ENCODE measurements at regions not wholly inside any gene's neighbourhood (a gene's known extent, or its start where the extent isn't known, plus 50 kb on each side); places are given as distances from the start of the nearest gene placed in this dataset.

DNA sequence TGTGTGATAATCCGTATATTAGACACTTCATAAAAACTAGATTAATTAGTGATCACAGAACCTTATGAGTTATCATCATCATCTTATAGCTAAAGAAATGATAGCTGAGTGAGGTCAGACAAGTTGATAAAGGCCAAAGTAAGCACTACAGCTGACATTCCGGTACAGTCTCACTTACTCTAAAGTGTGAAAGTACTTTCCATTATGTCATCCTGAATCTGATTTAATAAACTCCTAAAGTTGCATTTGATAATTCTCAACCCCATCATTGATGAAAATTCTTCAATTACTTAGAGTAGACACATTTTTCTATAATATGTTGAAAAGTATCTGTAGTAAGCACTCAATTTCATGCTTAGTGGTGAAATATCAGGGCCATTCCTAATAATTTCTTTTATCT lies 385.2 kb upstream of the CHD6 start:
- Histone ChIP-seq H3K27me3 (ENCODE audit: low read depth) (no peaks in the 10 kb centered on the region), H3K27ac (no peak overlapping the region), H3K4me3 (no peak overlapping the region), H3K4me1 (no peaks in the 10 kb centered on the region), H3K36me3 (no peaks in the 10 kb centered on the region), H3K9me3 (no peaks in the 10 kb centered on the region)
- ATAC-seq (no peak), DNase-seq (no peak)
- TF ChIP-seq, protein P1, sequence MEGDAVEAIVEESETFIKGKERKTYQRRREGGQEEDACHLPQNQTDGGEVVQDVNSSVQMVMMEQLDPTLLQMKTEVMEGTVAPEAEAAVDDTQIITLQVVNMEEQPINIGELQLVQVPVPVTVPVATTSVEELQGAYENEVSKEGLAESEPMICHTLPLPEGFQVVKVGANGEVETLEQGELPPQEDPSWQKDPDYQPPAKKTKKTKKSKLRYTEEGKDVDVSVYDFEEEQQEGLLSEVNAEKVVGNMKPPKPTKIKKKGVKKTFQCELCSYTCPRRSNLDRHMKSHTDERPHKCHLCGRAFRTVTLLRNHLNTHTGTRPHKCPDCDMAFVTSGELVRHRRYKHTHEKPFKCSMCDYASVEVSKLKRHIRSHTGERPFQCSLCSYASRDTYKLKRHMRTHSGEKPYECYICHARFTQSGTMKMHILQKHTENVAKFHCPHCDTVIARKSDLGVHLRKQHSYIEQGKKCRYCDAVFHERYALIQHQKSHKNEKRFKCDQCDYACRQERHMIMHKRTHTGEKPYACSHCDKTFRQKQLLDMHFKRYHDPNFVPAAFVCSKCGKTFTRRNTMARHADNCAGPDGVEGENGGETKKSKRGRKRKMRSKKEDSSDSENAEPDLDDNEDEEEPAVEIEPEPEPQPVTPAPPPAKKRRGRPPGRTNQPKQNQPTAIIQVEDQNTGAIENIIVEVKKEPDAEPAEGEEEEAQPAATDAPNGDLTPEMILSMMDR (IDR thresholded peaks at IDR 0.05), result no peak
- intact Hi-C loops (cut with DNase I), result no loop called here

DNA sequence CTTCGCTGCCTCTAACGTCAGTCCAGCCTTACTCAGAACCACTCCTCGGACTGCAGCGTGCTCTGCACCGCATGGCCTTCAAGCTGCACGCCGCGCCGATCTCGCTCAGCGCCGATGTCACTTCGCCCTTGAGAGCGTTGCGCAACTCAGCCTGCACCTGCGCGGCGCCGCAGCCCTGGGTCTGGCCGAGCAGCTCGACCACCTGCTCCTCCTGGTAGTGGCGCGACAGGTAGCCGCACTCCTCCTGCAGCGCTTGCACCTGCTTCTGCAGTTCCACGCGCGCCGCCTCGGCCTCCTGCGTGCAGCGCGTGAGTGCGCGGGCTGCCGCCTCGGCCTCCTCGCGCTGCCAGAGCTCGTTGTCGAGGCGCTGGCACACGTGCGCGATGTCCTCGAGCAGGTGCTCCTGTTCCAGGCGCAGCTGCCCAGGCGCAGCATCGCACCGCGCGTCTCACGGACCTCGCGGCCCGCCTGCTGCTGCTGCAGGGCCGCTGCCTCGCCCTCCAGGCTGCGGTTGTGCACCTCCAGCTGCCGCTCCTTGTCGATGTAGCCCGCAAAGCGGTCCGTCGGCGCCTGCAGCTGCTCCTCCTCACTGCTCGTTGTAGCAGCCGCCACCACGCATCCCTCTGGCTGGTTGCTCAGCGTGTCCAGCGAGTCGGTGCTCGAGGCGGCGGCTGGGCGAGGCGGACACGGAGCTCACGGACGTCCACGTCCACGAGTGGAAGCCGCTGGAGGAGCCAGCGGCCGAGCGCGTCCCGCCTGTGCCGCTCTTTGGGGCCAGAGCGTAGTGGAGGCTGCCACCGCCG lies 380.6 kb upstream of the CHD6 start:
- H3K36me3 ChIP-seq, result no peaks in the 10 kb centered on the region
- intact Hi-C loops (cut with DNase I), result no loop called here
- no peak overlapping the region for H3K4me3 ChIP-seq
- TF ChIP-seq, protein P1 (IDR thresholded peaks at IDR 0.05), result no peak
- no peak for ATAC-seq
- no peaks in the 10 kb centered on the region for H3K4me1 ChIP-seq
- no peak overlapping the region for H3K27ac ChIP-seq
- H3K27me3 ChIP-seq (ENCODE audit: low read depth), result no peaks in the 10 kb centered on the region
- no peaks in the 10 kb centered on the region for H3K9me3 ChIP-seq
- no peak for DNase-seq

DNA sequence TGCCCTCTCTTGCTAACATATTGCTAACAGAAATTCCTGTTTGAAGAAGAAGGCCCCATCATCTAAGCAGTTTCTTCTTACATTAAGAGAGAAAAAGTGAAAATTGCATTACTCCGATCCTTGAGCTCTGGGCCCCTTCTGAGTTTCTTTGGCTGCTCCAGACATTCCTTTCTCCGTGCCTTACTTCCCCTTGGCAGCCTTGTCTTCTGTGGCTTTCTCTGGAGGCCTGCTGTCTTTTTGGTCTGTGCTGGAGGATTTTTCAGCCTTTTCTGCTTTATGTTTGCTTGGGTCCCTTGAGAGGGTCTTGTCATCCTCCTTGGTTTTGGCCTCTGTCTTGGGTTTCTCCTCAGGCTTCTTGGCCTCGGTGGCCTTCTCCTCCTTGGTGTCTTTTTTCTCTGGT lies 378.8 kb upstream of the CHD6 start:
- no peaks in the 10 kb centered on the region for H3K27me3 ChIP-seq (ENCODE audit: low read depth)
- intact Hi-C loops (cut with DNase I), result no loop called here
- H3K9me3 ChIP-seq, result no peaks in the 10 kb centered on the region
- no peak for DNase-seq
- no peaks in the 10 kb centered on the region for H3K36me3 ChIP-seq
- H3K4me3 ChIP-seq, result no peak overlapping the region
- no peaks in the 10 kb centered on the region for H3K4me1 ChIP-seq
- no peak for ATAC-seq
- H3K27ac ChIP-seq, result no peak overlapping the region
- TF ChIP-seq, protein P1 (IDR thresholded peaks at IDR 0.05), result no peak

DNA sequence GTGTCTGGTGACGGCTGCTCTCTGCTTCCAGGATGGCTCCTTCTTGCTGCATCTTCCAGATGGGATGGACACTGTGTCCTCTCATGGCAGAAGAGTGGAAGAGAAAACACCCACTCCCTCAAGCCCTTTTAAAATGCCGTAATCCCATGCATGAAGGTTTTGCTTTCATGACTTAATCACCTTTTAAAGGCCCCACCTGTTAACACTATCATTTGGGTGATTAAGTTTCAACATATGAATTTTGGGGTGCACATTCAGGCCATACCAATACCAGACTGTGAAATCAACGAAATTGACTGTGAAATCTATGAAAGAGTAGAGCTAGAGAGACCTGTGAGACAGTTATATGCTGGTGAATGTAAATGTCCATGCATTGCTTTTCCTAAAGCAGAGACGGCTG lies 374.3 kb upstream of the CHD6 start:
- no peaks in the 10 kb centered on the region for H3K4me1 ChIP-seq
- intact Hi-C loops (cut with DNase I), result no loop called here
- no peak for DNase-seq
- ATAC-seq, result no peak
- H3K27me3 ChIP-seq (ENCODE audit: low read depth), result no peaks in the 10 kb centered on the region
- H3K36me3 ChIP-seq, result no peaks in the 10 kb centered on the region
- H3K9me3 ChIP-seq, result no peaks in the 10 kb centered on the region
- H3K4me3 ChIP-seq, result no peak overlapping the region
- TF ChIP-seq, protein P1 (IDR thresholded peaks at IDR 0.05), result no peak
- no peak overlapping the region for H3K27ac ChIP-seq

DNA sequence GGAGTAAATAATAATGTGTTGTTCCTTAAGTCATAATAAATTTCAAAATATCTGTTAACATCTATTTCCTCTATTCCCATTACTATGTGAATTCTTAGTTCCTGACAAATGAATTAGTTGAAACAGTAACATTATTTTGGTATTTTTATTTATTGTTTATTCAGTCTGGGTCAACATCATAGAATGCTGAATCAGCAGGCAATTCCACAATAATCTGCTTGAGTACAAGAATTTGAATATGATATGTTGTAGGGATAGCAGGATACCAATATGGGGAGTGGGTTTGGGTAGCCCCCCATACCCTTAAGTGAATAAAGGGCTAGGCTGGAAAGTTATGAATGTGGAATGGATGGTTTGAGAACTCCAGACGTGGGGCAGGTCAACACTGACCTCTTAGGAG lies 373.2 kb upstream of the CHD6 start:
- ATAC-seq (no peak), DNase-seq (no peak)
- Histone ChIP-seq H3K36me3 (no peaks in the 10 kb centered on the region), H3K4me3 (no peak overlapping the region), H3K27me3 (ENCODE audit: low read depth) (no peaks in the 10 kb centered on the region), H3K27ac (no peak overlapping the region), H3K9me3 (no peaks in the 10 kb centered on the region), H3K4me1 (no peaks in the 10 kb centered on the region)
- TF ChIP-seq, protein P1 (IDR thresholded peaks at IDR 0.05), result no peak
- intact Hi-C loops (cut with DNase I), result no loop called here
